ENCODE measurements at regions not wholly inside any gene's neighbourhood (a gene's known extent, or its start where the extent isn't known, plus 50 kb on each side); places are given as distances from the start of the nearest gene placed in this dataset.
A peak's percentile ranks its signal among the peaks of the same experiment; 100 is the strongest.

- Histone ChIP-seq H3K4me3 (ENCODE audit: control extremely low read depth in 1 of 5, extremely low read depth in 1 of 5, insufficient read depth in 1 of 5, low read depth in 2 of 5, low read length in 4 of 5) (no peak overlapping the region), H3K27me3 (replicated peaks in 1 of 4; ENCODE audit: control extremely low read depth in 1 of 4, control insufficient read depth in 3 of 4, insufficient read depth in 4 of 4, low read length in 3 of 4) (no peaks in the 10 kb centered on the region), H3K36me3 (replicated peaks in 1 of 2; ENCODE audit: control extremely low read depth in 1 of 2, control insufficient read depth in 1 of 2, extremely low read depth in 1 of 2, insufficient read depth in 2 of 2, low read length in 1 of 2) (no peaks in the 10 kb centered on the region), H3K9me3 (ENCODE audit: control extremely low read depth in 1 of 3, control insufficient read depth in 2 of 3, insufficient read depth in 1 of 3, low read length in 2 of 3) (no peaks in the 10 kb centered on the region), H3K4me2 (replicated peaks; ENCODE audit: low read depth, low read length, poor library complexity, severe bottlenecking) (no peak overlapping the region), H4K20me1 (ENCODE audit: control insufficient read depth, insufficient read depth, low read length, poor library complexity, severe bottlenecking) (no peaks in the 10 kb centered on the region), H3K4me1 (ENCODE audit: control insufficient read depth in 2 of 2, insufficient read depth in 2 of 2, low read length in 2 of 2) (no peaks in the 10 kb centered on the region), H3K79me2 (ENCODE audit: control insufficient read depth, insufficient read depth, low read length) (no peaks in the 10 kb centered on the region), H2AFZ (ENCODE audit: insufficient read depth, low read depth, low read length, poor library complexity, severe bottlenecking) (no peak overlapping the region), H3K27ac (ENCODE audit: low read length in 2 of 2) (no peak overlapping the region), H3K9ac (ENCODE audit: low read length) (no peak overlapping the region)
- 55% methylated on average over 5 of the region's 7 CpGs for WGBS (ENCODE audit: insufficient coverage)
- intact Hi-C loops (cut with micrococcal nuclease), result loop anchor here (5.0 kb wide), 1 partner anchor 1999 kb away; no protein-coding TSS in a partner anchor
- ChIA-PET CTCF (interaction anchor here (0.6 to 5.7 kb wide), 21 partner anchors 7 to 1346 kb away, joined by 3 to 84 read pairs (median 3); partner anchors contain the start of gene TLE1), POLR2A (no interaction called here)
- peak; percentile 65 for TF ChIP-seq CTCF (IDR thresholded peaks at IDR 0.05)
- TF ChIP-seq EZH2 (IDR thresholded peaks at IDR 0.05; ENCODE audit: borderline replicate concordance, insufficient read depth, low read depth, low read length, poor library complexity, severe bottlenecking), result no peak
- Mint-ChIP-seq H3K4me1 (no peaks in the 10 kb centered on the region), H3K9me3 (ENCODE audit: insufficient read depth) (no peaks in the 10 kb centered on the region), H3K27me3 (no peaks in the 10 kb centered on the region), H3K4me3 (no peak overlapping the region), H3K27ac (no peak overlapping the region)
- ATAC-seq (ENCODE audit: low read depth), result peak; percentile 33
- peak; percentile 68 for DNase-seq
These were observed 456.2 kb downstream of the RASEF start for GRCh38 chr9:82606492-82607382.

- Histone ChIP-seq H3K9me3 (ENCODE audit: control extremely low read depth in 1 of 3, control insufficient read depth in 2 of 3, insufficient read depth in 1 of 3, low read length in 2 of 3) (no peaks in the 10 kb centered on the region), H3K4me1 (ENCODE audit: control insufficient read depth in 2 of 2, insufficient read depth in 2 of 2, low read length in 2 of 2) (no peaks in the 10 kb centered on the region), H4K20me1 (ENCODE audit: control insufficient read depth, insufficient read depth, low read length, poor library complexity, severe bottlenecking) (no peaks in the 10 kb centered on the region), H3K79me2 (ENCODE audit: control insufficient read depth, insufficient read depth, low read length) (no peaks in the 10 kb centered on the region), H3K36me3 (replicated peaks in 1 of 2; ENCODE audit: control extremely low read depth in 1 of 2, control insufficient read depth in 1 of 2, extremely low read depth in 1 of 2, insufficient read depth in 2 of 2, low read length in 1 of 2) (no peaks in the 10 kb centered on the region), H3K27ac (ENCODE audit: low read length in 2 of 2) (no peak overlapping the region), H2AFZ (ENCODE audit: insufficient read depth, low read depth, low read length, poor library complexity, severe bottlenecking) (no peak overlapping the region), H3K4me2 (replicated peaks; ENCODE audit: low read depth, low read length, poor library complexity, severe bottlenecking) (no peak overlapping the region), H3K27me3 (replicated peaks in 1 of 4; ENCODE audit: control extremely low read depth in 1 of 4, control insufficient read depth in 3 of 4, insufficient read depth in 4 of 4, low read length in 3 of 4) (no peaks in the 10 kb centered on the region), H3K9ac (ENCODE audit: low read length) (no peak overlapping the region), H3K4me3 (ENCODE audit: control extremely low read depth in 1 of 5, extremely low read depth in 1 of 5, insufficient read depth in 1 of 5, low read depth in 2 of 5, low read length in 4 of 5) (no peak overlapping the region)
- ChIA-PET POLR2A (no interaction called here), CTCF (interaction anchor here (0.6 to 5.7 kb wide), 4 partner anchors 10 to 1086 kb away, joined by 3 to 84 read pairs (median 4); no protein-coding TSS in a partner anchor)
- no peak for ATAC-seq (ENCODE audit: low read depth)
- Mint-ChIP-seq H3K4me1 (no peaks in the 10 kb centered on the region), H3K27me3 (no peaks in the 10 kb centered on the region), H3K27ac (no peak overlapping the region), H3K4me3 (no peak overlapping the region), H3K9me3 (ENCODE audit: insufficient read depth) (no peaks in the 10 kb centered on the region)
- intact Hi-C loops (cut with micrococcal nuclease), result loop anchor here (5.0 kb wide), 1 partner anchor 2001 kb away; no protein-coding TSS in a partner anchor
- WGBS (ENCODE audit: insufficient coverage), result no CpG with 5 or more reads among the region's 4 CpGs
- no peak for TF ChIP-seq EZH2 (IDR thresholded peaks at IDR 0.05; ENCODE audit: borderline replicate concordance, insufficient read depth, low read depth, low read length, poor library complexity, severe bottlenecking)
- DNase-seq, result no peak
These were observed 454.5 kb downstream of the RASEF start for GRCh38 chr9:82608487-82608886.
